ENCODE measurements at regions not wholly inside any gene's neighbourhood (a gene's known extent, or its start where the extent isn't known, plus 50 kb on each side); places are given as distances from the start of the nearest gene placed in this dataset.
A peak's percentile ranks its signal among the peaks of the same experiment; 100 is the strongest.

DNA sequence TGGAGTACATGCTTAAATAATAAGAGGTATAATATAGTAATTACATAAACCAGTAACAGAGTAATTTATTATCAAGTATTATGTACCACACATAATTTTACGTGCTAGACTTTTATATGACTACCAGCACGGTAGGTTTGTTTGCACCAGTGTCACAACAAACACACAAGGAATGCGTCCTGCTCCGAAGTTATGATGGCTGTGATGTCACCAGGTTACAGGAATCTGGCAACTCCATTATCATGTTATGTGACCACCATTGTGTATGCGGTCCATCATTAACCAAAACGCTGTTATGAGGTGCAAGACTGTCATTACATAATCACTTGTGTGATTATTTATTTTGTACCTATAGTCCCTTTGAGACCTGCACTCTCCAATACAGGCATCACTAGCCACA lies 235.2 kb upstream of the PMEPA1 start:
- DNase-seq: no peak

- DNase-seq: no peak
These were observed 234.1 kb upstream of the PMEPA1 start for GRCh38 chr20:57943950-57944349.

GRCh38 chr20:57943291-57943690 lies 233.5 kb upstream of the PMEPA1 start:
- no peak for DNase-seq

- peak; percentile 42 for DNase-seq
These were observed 232.0 kb upstream of the PMEPA1 start for GRCh38 chr20:57941604-57942381.

DNA sequence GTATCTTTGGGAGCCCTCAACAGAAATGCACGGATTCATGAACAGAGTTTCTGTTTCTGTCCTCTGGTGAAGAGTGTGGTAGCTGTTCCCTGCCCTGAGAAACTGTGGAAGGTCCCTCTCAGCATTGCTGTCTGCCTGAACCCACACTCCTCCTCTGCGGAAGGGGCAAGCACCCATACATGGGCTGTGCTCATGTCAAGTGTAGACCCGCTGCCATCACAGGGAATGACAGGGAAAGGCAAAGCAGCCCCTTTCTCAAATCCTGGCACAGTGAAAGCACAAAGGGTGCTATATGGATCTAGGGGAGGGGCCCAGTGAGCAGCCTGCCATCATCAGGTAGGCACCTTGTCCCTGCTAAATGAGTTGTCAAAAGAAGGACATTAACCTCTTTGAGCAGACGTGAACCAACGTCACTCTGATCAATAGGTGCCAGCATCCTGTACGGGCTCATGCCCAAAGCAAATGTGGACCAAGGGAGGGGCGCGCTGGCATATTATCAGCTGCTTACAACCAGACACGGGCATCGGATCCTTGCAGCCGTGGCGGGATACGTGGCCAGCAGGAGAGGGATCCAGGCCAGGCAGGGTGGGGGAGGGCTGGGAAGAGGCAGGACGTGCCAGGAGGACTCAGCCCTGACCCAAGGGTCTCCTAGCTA lies 231.2 kb upstream of the PMEPA1 start:
- no peak for DNase-seq

GRCh38 chr20:57940376-57940775 lies 230.6 kb upstream of the PMEPA1 start:
- no peak for DNase-seq

- DNase-seq: no peak
These were observed 229.7 kb upstream of the PMEPA1 start for GRCh38 chr20:57939499-57939898.

DNA sequence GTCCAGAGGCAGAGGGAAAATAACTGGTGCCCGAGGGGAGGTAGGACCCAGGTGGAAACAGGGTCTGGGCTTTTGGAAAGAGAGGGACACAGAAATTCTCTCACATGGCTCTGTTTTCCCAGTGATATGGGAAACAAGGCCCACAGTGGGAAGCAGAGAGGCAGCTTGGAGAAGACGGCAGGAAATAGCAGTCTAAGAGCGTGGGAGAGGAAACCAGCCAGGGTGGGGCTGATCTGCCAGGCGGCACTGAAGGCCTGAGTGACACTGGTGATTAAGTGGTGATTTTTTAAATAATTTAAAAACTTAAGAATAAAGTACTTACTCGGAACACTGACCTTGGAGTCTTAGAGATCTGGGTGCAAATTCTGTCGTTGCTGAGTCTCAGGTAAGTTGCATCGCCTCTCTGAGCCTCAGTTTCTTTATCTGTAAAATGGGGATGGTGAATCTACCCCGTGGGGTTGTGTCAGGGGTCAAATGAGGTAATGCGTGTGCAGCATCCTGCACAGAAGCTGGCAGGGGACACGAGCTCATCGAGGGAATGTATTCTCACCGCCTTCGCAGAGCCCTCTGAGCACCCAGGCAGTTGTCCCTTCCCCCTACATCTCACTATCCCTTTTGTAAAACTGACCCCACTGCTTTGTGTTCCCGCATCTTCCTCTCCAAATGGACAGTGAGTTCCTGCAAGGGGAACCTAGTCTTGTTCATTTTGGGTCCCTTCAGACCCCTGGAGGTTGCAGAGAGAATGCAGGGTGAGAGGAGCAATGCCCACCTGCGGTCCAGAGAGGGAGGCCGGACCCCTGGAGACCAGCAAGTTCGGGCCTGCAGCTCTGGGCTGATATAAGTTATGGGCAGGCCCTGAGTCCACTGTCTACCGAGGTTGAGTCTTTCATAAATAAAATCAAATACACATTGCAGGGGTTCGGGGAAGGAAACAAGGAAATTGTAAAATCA lies 228.6 kb upstream of the PMEPA1 start:
- no peak for DNase-seq

GRCh38 chr20:57936636-57937385 lies 227.0 kb upstream of the PMEPA1 start:
- no peak for DNase-seq

DNA sequence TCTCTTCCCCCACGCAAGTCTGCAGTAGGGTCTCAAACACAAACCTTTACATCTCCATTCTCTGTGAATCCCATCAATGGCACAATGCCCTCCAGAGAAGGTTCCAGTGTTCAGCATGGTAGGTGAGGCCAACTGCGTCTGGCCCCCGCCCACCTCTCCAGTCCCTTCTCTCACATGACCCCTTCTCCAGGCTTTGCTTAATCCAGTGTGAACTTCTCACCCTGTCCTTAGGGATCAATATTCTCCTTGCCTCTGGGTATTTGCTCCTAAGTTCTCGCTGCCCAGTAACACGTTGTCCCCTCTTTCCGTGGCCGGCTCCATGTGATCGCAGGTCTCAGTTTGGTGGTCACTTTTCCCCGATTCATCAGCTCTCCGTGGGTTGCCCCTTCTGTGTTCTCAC lies 225.1 kb upstream of the PMEPA1 start:
- no peak for DNase-seq

- DNase-seq: no peak
These were observed 224.4 kb upstream of the PMEPA1 start for GRCh38 chr20:57934007-57934805.

GRCh38 chr20:57932227-57932864 lies 222.5 kb upstream of the PMEPA1 start:
- no peak for DNase-seq

- DNase-seq: no peak
These were observed 220.5 kb upstream of the PMEPA1 start for GRCh38 chr20:57930351-57930750.

DNA sequence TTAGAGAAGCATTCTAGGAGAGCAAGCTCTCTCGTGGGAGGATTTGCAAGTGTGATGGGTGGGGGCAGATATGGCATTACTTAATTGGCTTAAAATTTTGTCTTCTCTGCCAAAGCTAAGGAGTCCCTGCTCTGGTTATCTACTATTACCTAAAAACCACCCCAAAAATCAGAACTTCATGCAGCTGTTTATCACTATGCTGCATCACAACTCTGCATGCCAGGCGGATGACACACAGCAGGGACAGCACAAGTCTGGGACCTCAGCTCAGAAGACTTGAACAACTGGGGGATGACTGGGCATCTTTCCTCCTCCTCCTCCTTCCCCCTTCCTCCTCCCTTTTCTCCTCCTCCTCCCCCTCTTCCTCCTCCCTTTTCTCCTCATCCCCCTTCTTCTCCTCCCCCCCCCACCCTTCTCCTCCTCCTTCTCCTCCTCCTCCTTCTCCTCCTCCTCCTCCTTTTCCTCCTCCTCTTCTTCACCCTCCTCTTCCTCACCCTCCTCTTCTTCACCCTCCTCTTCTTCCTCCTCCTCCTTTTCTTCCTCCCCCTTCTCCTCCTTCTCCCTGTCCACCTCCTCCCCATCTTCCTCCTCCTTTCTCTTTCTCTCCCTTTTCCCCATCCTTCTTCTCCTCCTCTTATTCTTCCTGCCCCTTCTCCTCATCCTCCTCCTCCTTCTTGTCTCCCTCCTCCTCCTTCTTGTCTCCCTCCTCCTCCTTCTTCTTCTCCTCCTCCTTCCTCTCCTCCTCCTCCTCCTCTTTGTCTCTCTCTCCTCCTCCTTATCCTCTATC lies 218.6 kb upstream of the PMEPA1 start:
- DNase-seq: no peak

- DNase-seq: no peak
These were observed 217.6 kb upstream of the PMEPA1 start for GRCh38 chr20:57927376-57927775.

GRCh38 chr20:57922706-57923105 lies 212.9 kb upstream of the PMEPA1 start:
- DNase-seq: no peak

GRCh38 chr20:57922083-57922482 lies 212.3 kb upstream of the PMEPA1 start:
- DNase-seq: no peak

DNA sequence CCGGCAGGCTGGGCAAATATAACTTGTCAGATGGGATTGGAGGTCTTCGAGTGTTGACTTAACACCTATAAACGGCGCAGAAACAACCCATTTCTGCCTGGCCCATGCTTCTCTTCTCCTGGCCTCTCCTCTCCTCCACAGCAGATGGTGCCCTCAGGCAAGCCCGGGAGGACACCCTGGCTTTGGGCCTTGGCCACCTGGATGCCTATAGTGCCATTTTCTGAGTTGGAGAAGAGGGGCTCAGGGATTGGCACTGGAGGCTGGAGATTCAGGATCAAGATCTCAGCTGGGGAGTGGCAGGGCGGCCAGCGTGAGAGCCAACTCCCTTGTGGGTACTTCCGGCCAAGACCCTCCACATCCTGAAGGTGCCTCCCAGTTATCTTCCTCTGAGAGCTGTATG lies 211.9 kb upstream of the PMEPA1 start:
- DNase-seq: no peak

GRCh38 chr20:57920971-57921370 lies 211.2 kb upstream of the PMEPA1 start:
- no peak for DNase-seq

DNA sequence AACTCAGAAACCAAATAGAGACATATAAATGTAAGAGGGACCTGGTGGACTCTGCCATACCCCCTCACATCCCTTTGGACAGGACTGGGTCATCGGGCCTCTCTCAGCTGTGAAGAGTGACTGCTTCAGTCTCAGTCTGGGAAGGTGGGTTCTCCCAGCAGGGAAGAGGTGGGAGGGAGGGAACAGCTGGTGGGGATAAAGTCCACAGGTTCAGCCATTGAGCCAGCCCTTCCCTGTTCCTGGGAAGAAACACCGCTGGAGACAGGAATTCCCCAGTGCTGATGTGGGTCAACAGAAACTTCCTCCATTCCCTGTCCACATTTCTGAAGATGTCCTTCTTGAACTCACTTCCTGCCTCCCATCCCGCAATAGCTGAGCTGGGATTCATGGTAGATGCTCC lies 209.2 kb upstream of the PMEPA1 start:
- no peak for DNase-seq

Measured in renal pelvis (tissue), 1 donor.